Right kidney (tissue), 1 donor: ENCODE measurements at regions not wholly inside any gene's neighbourhood (a gene's known extent, or its start where the extent isn't known, plus 50 kb on each side); places are given as distances from the start of the nearest gene placed in this dataset.
"Not testable (repeated sequence)": the region's sequence is repeated elsewhere in the genome, so short reads cannot be mapped to it uniquely, and the experiment has no call there.

ENCODE experiments used
- DNase-seq: peaks from one replicate; pipeline ENCODE4 v3.0.0-alpha.2; 2016

- not testable (repeated sequence) for DNase-seq
Observed at GRCh38 chrX:3833761-3834542, 120.5 kb upstream of the PRKX start.

- DNase-seq = not testable (repeated sequence)
Observed at GRCh38 chrX:3830020-3830419, 116.6 kb upstream of the PRKX start.

GRCh38 chrX:3829041-3829531 is 115.6 kb upstream of the PRKX start:
- DNase-seq = not testable (repeated sequence)

GRCh38 chrX:3828378-3829040 is 115.1 kb upstream of the PRKX start:
- DNase-seq = not testable (repeated sequence)

- not testable (repeated sequence) for DNase-seq
Observed at GRCh38 chrX:3824008-3824407, 110.6 kb upstream of the PRKX start.

DNA sequence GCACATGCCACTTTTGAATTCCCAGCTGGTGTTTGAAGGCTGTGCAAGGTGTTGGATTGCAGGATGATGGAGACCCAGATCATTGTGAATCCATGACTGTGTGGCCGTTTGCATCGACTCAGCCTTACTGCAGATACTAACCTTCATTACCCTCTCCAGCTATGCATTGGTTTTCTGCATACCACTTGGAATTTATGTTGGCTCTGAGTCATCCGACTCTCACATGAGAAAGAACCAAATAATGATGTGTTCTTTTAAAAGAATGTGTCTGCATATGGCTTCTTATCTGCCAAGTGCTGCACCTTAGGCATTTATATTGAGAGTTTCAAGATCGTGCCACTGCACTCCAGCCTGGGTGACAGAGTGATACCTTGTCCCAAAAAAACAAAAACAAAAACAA is 106.7 kb upstream of the PRKX start:
- no peak for DNase-seq

DNA sequence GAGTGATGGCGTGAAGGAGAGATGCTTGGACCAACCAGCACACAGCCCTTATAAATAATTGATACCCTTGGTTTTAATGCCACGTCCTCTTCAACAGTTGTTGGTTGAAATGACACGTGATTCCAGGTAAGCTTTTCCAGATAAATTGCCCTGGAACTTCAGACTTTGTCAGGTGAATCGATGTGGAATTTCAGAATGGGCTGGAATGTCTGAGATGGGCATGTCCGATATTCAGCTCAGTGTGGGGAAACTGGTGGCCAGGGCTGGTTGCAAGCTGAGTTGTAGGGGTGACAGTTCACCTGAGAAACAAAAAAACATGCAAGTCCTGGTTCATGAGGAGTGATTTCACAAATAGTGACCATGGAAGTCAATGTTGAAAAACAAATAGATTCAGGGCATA is 104.0 kb upstream of the PRKX start:
- DNase-seq = not testable (repeated sequence)

- peak; percentile 68 for DNase-seq
Observed at GRCh38 chrX:3815896-3816664, 102.6 kb upstream of the PRKX start.

DNA sequence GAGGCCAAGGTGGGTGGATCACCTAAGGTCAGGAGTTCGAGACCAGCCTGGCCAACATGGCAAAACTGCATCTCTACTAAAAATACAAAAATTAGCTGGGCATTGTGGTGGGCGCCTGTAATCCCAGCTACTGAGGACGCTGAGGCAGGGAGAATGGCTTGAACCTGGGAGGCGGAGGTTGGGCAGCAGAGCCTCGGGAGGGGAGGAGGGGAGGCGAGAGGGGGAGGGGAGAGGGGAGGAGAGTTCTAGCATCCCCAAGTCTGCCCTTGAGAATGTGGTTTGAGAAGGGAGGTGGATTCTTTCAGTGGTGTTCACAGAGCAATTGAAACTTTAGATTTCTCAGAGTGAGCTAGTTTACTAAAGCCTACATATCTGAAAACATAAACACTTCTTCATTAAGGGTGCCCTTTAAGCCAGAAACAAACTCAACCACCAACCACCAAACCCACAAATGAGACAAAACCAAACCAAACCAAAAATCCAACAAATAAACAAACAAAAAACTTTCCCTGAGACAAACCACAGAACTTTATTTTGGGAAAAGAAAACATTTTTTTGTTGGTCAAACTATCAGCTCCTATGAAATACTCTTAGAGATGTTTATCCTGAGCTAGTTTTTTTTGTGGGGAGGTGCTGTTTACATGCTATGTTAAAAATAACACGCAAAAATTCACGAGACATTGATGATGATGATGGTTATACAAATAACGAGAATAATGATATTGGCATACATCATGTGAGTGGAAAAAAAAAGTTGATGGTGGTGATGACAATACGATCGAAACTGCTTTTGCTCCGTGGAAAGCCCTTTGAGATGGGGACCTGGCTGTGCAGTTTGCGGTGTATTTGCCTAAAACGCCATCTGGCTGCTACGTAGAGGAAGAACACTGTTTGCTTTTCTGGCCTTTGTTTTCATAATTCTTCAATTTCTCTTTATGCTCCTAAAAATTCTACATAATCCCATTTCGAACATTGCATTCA is 98.2 kb upstream of the PRKX start:
- DNase-seq = no peak

GRCh38 chrX:3807906-3808305 is 94.5 kb upstream of the PRKX start:
- DNase-seq = no peak

DNA sequence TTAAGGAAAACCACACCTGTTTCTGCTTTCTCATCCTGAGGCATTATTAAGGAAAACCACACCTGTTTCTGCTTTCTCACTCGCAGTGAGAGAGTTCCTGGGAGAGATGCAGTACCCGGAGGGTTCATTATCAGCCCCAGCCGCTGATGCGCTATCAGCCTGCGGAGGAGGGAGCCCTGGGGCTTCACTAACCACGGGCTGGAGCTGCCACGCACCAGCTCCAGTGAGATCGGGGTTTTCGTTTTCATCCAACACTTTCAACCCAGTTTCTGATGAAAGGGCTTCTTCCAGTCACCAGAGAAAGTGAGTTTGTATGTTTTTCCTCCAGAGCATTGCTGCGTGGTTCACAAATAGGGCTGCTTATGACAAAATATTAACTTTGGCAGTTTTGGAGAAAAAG is 93.2 kb upstream of the PRKX start:
- no peak for DNase-seq

DNA sequence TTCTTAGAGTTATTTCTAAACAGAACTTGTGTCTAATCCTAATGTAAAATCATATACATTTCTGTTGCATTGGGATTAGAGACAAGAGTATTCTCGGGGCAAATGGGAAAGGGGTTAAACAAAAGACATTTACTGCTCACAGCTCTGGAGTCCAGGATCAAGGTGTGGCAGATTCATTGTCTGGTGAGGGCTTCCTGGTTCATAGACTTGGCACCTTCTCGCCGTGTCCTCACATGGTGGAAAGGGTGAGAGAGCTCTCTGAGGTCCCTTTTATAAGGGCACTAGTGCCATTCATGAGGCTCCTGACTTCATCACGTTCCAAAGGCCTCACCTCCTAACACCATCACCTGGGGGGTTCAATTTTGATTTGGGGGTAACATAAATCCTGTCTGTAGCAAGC is 90.3 kb upstream of the PRKX start:
- no peak for DNase-seq

- no peak for DNase-seq
Observed at GRCh38 chrX:3803305-3803704, 89.9 kb upstream of the PRKX start.

DNA sequence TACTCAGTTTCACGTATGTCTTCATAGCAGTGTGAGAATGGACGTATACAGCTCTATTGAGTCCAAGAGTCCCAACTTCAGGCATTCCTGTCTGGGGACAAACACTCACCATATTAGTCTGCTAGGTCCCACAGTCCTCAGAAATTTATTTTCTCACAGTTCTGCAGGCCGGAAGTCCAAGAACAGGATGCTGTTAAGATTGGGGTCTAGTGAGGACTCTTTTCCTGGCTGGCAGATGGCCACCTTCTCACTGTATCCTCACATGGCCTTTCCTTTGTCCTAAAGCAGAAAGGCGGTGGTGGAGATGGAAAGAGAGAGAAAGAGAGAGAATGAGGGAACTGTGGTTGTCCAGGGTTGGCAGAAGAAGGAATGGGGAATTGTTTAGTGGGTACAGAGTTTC is 82.0 kb upstream of the PRKX start:
- DNase-seq = not testable (repeated sequence)

- no peak for DNase-seq
Observed at GRCh38 chrX:3791449-3791848, 78.0 kb upstream of the PRKX start.

- DNase-seq = no peak
Observed at GRCh38 chrX:3788494-3789233, 75.2 kb upstream of the PRKX start.

- DNase-seq = no peak
Observed at GRCh38 chrX:3787856-3788255, 74.4 kb upstream of the PRKX start.

- DNase-seq = not testable (repeated sequence)
Observed at GRCh38 chrX:3785822-3786221, 72.4 kb upstream of the PRKX start.

DNA sequence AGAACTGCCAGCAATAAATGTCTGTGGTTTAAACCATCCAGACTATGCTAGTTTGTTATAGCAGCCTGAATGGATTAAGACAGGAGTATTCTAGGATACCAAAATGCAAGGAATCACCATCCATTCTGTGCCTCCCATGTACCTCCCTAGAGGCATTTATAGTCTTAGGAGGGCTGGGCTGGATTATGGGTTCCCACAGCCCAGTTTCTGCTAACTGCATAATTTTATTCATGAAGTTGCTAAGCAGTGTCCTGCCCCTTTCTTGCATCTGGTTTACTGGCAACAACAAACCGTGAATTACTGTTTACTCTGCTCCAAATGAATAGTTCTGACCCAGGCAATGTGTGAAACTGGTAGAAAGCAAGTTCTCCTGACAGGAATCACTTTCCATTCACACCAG is 67.1 kb upstream of the PRKX start:
- DNase-seq = no peak

- no peak for DNase-seq
Observed at GRCh38 chrX:3779546-3779945, 66.1 kb upstream of the PRKX start.

DNA sequence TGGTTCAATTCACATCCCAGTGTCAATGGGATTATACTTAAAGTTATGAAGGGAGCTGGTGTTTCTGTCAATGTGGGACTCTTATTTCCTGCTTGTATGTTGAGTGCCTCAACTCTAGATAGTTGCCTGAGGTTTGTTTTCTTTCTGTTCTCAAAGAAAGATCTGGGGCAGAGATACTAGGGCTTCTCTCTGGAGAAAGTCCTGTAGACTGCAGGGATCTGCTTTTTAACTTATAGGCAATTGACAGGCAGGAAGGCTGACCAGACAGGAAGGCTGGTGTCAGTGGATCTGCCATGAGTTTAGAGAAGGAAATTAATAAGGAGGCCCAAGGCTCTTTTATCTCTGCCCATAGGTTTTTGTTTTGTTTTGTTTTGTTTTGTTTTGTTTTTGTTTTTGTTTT is 64.0 kb upstream of the PRKX start:
- no peak for DNase-seq
